ENCODE measurements at regions not wholly inside any gene's neighbourhood (a gene's known extent, or its start where the extent isn't known, plus 50 kb on each side); places are given as distances from the start of the nearest gene placed in this dataset.

GRCh38 chr5:61246768-61247307 is 84.6 kb upstream of the SMIM15 start:
- TF ChIP-seq CTCF (IDR thresholded peaks at IDR 0.05): no peak
- intact Hi-C loops (cut with micrococcal nuclease): no loop called here
- H3K4me2 ChIP-seq (replicated peaks; ENCODE audit: extremely low read depth, low read length, poor library complexity, severe bottlenecking): no peak overlapping the region
- H3K9me3 Mint-ChIP-seq: peaks cover 5 to 23% (median 16%) of the 10 kb centered on the region in 7 donors
- no peak overlapping the region for H3K4me3 ChIP-seq (replicated peaks in 1 of 3; ENCODE audit: low read depth in 2 of 3, low read length in 3 of 3)
- H3K27me3 ChIP-seq (ENCODE audit: control insufficient read depth in 2 of 2, insufficient read depth in 2 of 2, low read length in 2 of 2): no peaks in the 10 kb centered on the region
- no peak for DNase-seq
- no peak overlapping the region for H3K27ac Mint-ChIP-seq
- peaks cover 0 to 7% of the 10 kb centered on the region in 2 donors for H3K4me1 ChIP-seq (ENCODE audit: control insufficient read depth in 1 of 2, insufficient read depth in 2 of 2, low read length in 2 of 2)
- H3K36me3 ChIP-seq (replicated peaks in 1 of 2; ENCODE audit: control insufficient read depth in 1 of 2, insufficient read depth in 2 of 2, low read length in 2 of 2): no peaks in the 10 kb centered on the region
- WGBS (ENCODE audit: insufficient coverage): 100% methylated on average over 1 of the region's 6 CpGs
- H3K9me3 ChIP-seq (replicated peaks in 1 of 2; ENCODE audit: control insufficient read depth in 1 of 2, insufficient read depth in 1 of 2, low read length in 2 of 2): peaks cover 6 to 10% of the 10 kb centered on the region in 2 donors
- H2AFZ ChIP-seq (ENCODE audit: insufficient read depth, low read depth, low read length, poor library complexity, severe bottlenecking): no peak overlapping the region
- no peak overlapping the region for H3K4me3 Mint-ChIP-seq
- no peaks in the 10 kb centered on the region for H3K79me2 ChIP-seq (ENCODE audit: insufficient read depth, low read length)
- no peak overlapping the region for H3K27ac ChIP-seq (ENCODE audit: low read depth in 1 of 2, low read length in 2 of 2)
- H3K27me3 Mint-ChIP-seq (ENCODE audit: low read depth in 3 of 3): peaks cover 0 to 2% (median 0%) of the 10 kb centered on the region in 3 donors
- peaks cover 20% of the 10 kb centered on the region for H3K4me1 Mint-ChIP-seq
- H3K36me3 Mint-ChIP-seq: peaks cover 1 to 2% of the 10 kb centered on the region in 2 donors
- H4K20me1 ChIP-seq (ENCODE audit: insufficient read depth, low read length): no peaks in the 10 kb centered on the region
- no peak overlapping the region for H3K9ac ChIP-seq (ENCODE audit: insufficient read depth, low read length, poor library complexity, severe bottlenecking)

- H3K9ac ChIP-seq (ENCODE audit: insufficient read depth, low read length, poor library complexity, severe bottlenecking): no peak overlapping the region
- no peaks in the 10 kb centered on the region for H3K27me3 ChIP-seq (ENCODE audit: control insufficient read depth in 2 of 2, insufficient read depth in 2 of 2, low read length in 2 of 2)
- H2AFZ ChIP-seq (ENCODE audit: insufficient read depth, low read depth, low read length, poor library complexity, severe bottlenecking): no peak overlapping the region
- peaks cover 0 to 2% (median 1%) of the 10 kb centered on the region in 3 donors for H3K27me3 Mint-ChIP-seq (ENCODE audit: low read depth in 3 of 3)
- H3K9me3 ChIP-seq (replicated peaks in 1 of 2; ENCODE audit: control insufficient read depth in 1 of 2, insufficient read depth in 1 of 2, low read length in 2 of 2): peaks cover 6 to 10% of the 10 kb centered on the region in 2 donors
- no peak overlapping the region for H3K4me3 Mint-ChIP-seq
- H3K4me2 ChIP-seq (replicated peaks; ENCODE audit: extremely low read depth, low read length, poor library complexity, severe bottlenecking): no peak overlapping the region
- H4K20me1 ChIP-seq (ENCODE audit: insufficient read depth, low read length): no peaks in the 10 kb centered on the region
- no peaks in the 10 kb centered on the region for H3K36me3 ChIP-seq (replicated peaks in 1 of 2; ENCODE audit: control insufficient read depth in 1 of 2, insufficient read depth in 2 of 2, low read length in 2 of 2)
- peaks cover 5 to 20% (median 11%) of the 10 kb centered on the region in 7 donors for H3K9me3 Mint-ChIP-seq
- H3K4me3 ChIP-seq (replicated peaks in 1 of 3; ENCODE audit: low read depth in 2 of 3, low read length in 3 of 3): no peak overlapping the region
- no peak for DNase-seq
- no peak for TF ChIP-seq CTCF (IDR thresholded peaks at IDR 0.05)
- H3K27ac ChIP-seq (ENCODE audit: low read depth in 1 of 2, low read length in 2 of 2): no peak overlapping the region
- no peaks in the 10 kb centered on the region for H3K79me2 ChIP-seq (ENCODE audit: insufficient read depth, low read length)
- H3K36me3 Mint-ChIP-seq: peaks cover 1 to 2% of the 10 kb centered on the region in 2 donors
- WGBS (ENCODE audit: insufficient coverage): 95% methylated on average over 8 of the region's 11 CpGs
- intact Hi-C loops (cut with micrococcal nuclease): no loop called here
- H3K4me1 ChIP-seq (ENCODE audit: control insufficient read depth in 1 of 2, insufficient read depth in 2 of 2, low read length in 2 of 2): peaks cover 0 to 7% of the 10 kb centered on the region in 2 donors
- H3K27ac Mint-ChIP-seq: no peak overlapping the region
- peaks cover 12% of the 10 kb centered on the region for H3K4me1 Mint-ChIP-seq
Observed at GRCh38 chr5:61251874-61252642, 80.0 kb upstream of the ZSWIM6 start.

Data from CD14-positive monocyte (primary cell).